Kidney epithelial cell (primary cell): ENCODE measurements at regions not wholly inside any gene's neighbourhood (a gene's known extent, or its start where the extent isn't known, plus 50 kb on each side); places are given as distances from the start of the nearest gene placed in this dataset.
"Not testable (repeated sequence)": the region's sequence is repeated elsewhere in the genome, so short reads cannot be mapped to it uniquely, and the experiment has no call there.

Experiments used
- DNase-seq: peaks from one replicate; pipeline ENCODE4 v3.0.0-alpha.2; 2010; ENCODE audit warnings: low read depth
- H3K27me3 ChIP-seq: 2 replicates; pipeline ENCODE4 v1.6.0; 2011; ENCODE audit warnings: low read length; ENCODE audit not compliant: control insufficient read depth, insufficient read depth
- H3K36me3 ChIP-seq: 2 replicates; pipeline ENCODE4 v1.5.1; 2011; ENCODE audit warnings: low read length; ENCODE audit not compliant: control insufficient read depth, insufficient read depth
- H3K4me3 ChIP-seq: 2 replicates; pipeline ENCODE4 v1.5.1; 2011; ENCODE audit warnings: low read depth, mild to moderate bottlenecking, control low read depth, low read length
- TF ChIP-seq, protein P1 (sequence below): IDR thresholded peaks from 2 replicates; pipeline ENCODE4 v1.5.1; 2011; ENCODE audit warnings: mild to moderate bottlenecking, moderate library complexity, low read length, control low read depth, inconsistent platforms; ENCODE audit not compliant: insufficient read depth, poor library complexity, severe bottlenecking

DNA sequence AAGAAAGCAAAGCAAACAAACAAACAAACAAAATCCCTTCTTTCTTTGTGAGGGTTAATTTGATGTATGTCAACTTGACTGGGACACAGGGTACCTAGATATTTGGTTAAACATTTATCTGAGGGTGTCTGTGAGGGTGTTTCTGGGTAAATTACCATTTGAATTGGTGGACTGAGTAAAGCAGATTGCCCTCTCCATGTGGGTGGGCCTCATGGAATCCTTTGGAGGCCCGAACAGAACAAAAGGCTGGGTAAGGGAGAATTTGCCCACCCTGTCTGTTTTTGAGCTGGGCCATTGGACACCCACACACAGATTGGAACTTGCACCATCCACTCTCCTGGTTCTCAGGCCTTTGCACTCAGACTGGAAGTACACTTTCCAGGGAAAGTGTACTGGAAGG is 628.8 kb upstream of the CITED2 start:
- Histone ChIP-seq H3K4me3 (no peak overlapping the region), H3K36me3 (no peaks in the 10 kb centered on the region), H3K27me3 (no peaks in the 10 kb centered on the region)
- no peak for DNase-seq
- TF ChIP-seq, protein P1, sequence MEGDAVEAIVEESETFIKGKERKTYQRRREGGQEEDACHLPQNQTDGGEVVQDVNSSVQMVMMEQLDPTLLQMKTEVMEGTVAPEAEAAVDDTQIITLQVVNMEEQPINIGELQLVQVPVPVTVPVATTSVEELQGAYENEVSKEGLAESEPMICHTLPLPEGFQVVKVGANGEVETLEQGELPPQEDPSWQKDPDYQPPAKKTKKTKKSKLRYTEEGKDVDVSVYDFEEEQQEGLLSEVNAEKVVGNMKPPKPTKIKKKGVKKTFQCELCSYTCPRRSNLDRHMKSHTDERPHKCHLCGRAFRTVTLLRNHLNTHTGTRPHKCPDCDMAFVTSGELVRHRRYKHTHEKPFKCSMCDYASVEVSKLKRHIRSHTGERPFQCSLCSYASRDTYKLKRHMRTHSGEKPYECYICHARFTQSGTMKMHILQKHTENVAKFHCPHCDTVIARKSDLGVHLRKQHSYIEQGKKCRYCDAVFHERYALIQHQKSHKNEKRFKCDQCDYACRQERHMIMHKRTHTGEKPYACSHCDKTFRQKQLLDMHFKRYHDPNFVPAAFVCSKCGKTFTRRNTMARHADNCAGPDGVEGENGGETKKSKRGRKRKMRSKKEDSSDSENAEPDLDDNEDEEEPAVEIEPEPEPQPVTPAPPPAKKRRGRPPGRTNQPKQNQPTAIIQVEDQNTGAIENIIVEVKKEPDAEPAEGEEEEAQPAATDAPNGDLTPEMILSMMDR: no peak

DNA sequence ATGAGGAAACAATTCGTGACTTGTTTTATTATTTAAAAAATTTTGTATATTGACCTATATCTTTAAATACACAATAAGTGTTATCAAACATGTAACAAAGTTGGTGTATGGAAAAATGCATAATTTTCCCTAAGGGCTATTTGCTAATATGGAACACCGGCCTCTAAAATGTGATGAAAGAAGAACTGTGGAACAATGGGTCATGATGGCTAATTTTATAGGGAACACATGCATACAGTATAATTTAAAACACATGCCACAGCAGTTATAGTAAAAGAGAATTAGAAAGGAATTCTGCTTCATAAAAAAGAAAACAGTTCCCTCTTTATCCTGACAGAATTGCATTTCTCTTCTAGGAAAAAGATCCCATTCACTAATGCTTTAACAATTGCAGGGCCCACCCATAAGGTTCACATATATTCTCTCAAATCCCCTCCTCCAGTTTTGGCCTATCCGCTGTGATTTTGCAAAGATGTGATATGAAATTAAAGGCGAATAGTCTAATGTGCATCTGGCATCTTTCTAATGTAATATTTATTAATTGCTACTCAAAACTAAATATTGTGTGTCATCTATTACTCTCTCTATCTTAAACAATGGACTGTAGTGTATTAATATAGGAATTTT is 628.1 kb upstream of the CITED2 start:
- DNase-seq: no peak
- Histone ChIP-seq H3K4me3 (no peak overlapping the region), H3K27me3 (no peaks in the 10 kb centered on the region), H3K36me3 (no peaks in the 10 kb centered on the region)
- TF ChIP-seq, protein P1: no peak

DNA sequence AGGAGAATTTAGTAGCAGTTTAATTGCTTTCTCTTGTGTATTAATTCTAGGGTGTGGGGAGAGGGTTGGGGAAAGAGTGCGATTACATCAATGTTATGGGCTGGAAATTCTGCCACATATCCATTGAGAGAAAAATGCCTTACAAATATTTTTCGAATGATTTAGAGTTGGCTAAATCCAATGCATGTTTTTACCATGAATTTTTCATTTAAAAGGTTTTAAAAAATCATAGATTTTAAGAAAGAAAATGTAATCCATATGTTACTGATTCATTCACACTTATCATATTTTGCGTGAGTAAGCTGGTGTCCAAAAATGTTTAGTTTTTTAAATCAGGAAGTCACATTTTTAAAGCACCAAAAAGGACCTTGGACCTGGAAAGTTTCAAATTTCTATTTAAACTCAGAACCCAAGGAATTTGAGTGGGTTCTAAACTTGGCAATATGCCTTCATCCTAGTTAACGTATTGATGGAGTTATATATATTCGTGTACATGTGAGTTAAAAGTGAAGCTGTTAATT is 627.4 kb upstream of the CITED2 start:
- Histone ChIP-seq H3K36me3 (no peaks in the 10 kb centered on the region), H3K4me3 (no peak overlapping the region), H3K27me3 (no peaks in the 10 kb centered on the region)
- DNase-seq: no peak
- TF ChIP-seq, protein P1: no peak

DNA sequence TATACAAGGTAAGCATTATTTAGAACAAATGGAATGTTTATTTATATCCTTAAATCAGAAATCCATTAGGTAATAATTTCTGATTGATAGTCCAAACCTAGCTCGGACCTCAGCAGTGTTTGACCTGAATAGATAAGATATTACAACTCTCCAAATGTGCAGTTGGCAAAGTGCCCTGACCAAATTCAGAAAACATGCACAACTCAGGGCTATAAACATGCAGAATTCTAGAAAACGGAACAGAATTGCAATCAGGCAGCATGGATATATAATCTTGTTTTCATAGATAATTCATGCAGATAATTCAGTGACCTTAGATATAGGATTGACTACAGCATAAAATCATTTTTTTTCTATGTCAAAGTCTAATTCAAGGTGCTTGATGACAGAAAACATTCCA is 626.6 kb upstream of the CITED2 start:
- TF ChIP-seq, protein P1: no peak
- no peak for DNase-seq
- no peak overlapping the region for H3K4me3 ChIP-seq
- H3K27me3 ChIP-seq: no peaks in the 10 kb centered on the region
- H3K36me3 ChIP-seq: no peaks in the 10 kb centered on the region

DNA sequence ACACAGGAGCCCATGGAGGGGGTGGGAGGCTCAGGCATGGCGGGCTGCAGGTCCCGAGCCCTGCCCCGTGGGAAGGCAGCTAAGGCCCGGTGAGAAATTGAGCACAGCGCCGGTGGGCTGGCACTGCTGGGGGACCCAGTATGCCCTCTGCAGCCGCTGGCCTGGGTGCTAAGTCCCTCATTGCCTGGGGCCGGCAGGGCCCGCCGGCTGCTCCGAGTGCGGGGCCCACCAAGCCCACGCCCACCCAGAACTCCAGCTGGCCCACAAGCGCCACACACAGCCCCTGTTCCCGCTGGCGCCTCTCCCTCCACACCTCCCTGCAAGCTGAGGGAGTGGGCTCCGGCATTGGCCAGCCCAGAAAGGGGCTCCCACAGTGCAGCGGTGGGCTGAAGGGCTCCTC is 625.2 kb upstream of the CITED2 start:
- not testable (repeated sequence) for H3K36me3 ChIP-seq, DNase-seq, H3K27me3 ChIP-seq, H3K4me3 ChIP-seq

DNA sequence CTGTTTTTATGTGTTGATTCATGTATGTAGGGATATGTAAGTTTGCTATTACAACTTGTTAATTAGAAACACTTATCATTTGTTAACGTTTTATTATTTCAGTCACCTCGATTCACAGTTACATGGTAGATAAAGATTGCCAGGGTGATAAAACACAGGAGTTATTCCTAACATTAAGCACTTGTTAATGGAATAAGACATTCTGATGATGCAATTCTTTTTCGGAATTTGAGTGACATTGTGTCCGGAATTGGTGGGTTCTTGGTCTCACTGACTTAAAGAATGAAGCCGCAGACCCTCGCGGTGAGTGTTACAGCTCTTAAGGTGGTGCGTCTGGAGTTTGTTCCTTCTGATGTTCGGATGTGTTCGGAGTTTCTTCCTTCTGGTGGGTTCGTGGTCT is 624.0 kb upstream of the CITED2 start:
- H3K36me3 ChIP-seq, DNase-seq, H3K4me3 ChIP-seq, H3K27me3 ChIP-seq: not testable (repeated sequence)

DNA sequence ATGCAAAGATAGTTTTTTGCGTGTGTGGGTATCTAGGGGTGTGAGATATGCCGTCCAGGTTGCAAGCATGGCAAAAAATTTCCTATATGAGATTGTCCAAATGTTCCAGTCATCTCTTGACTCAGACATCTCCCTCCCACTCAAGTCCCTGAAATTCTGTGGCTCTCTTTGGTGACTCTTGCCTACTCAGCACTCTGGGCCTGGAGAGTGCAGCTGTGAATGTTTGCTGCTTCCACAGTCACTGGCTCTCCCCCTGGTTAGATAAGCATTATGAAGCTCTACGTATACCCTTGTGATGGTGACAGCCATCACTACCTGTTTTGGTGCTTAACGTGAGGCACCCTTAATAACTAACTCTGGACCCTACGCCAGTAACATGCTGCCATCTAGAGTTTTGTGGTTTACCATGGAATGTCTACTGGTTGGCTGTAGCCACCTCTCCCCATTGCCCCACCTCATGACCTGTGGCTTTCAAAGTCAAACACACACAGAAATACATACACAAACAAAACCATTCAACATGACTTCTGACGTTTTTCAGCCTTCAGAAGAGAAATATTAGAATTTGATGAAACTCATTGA is 621.9 kb upstream of the CITED2 start:
- Histone ChIP-seq H3K36me3 (no peaks in the 10 kb centered on the region), H3K4me3 (no peak overlapping the region), H3K27me3 (no peaks in the 10 kb centered on the region)
- TF ChIP-seq, protein P1: no peak
- no peak for DNase-seq
